Loucy (cell line): ENCODE measurements at regions not wholly inside any gene's neighbourhood (a gene's known extent, or its start where the extent isn't known, plus 50 kb on each side); places are given as distances from the start of the nearest gene placed in this dataset.

Experiments
- H2AFZ ChIP-seq: fragments of 200-600 bp; sonication (generic); 2 replicates; pipeline ENCODE4 v1.6.0; 2016; ENCODE audit warnings: antibody characterized with exemption, mild to moderate bottlenecking, low read length, moderate library complexity
- H3F3A ChIP-seq: fragments of 200-600 bp; 2 replicates; pipeline ENCODE4 v1.6.0; 2016; ENCODE audit warnings: antibody characterized with exemption, low read depth, mild to moderate bottlenecking
- H3K27me3 ChIP-seq: fragments of 200-600 bp; sonication (generic); 2 replicates; pipeline ENCODE4 v1.6.1; 2014; ENCODE audit warnings: low read length, mild to moderate bottlenecking; ENCODE audit not compliant: insufficient read depth, poor library complexity, severe bottlenecking
- H3K36me3 ChIP-seq: fragments of 200-600 bp; sonication (generic); 2 replicates; pipeline ENCODE4 v1.6.1; 2016; ENCODE audit warnings: low read length; ENCODE audit not compliant: insufficient read depth
- H3K4me1 ChIP-seq: fragments of 200-600 bp; sonication (generic); 2 replicates; pipeline ENCODE4 v1.5.1; 2014; ENCODE audit warnings: low read length, mild to moderate bottlenecking; ENCODE audit not compliant: insufficient read depth, poor library complexity, severe bottlenecking
- H3K4me2 ChIP-seq: fragments of 200-600 bp; sonication (generic); 2 replicates; pipeline ENCODE4 v1.6.0; 2014; ENCODE audit warnings: antibody characterized with exemption, low read length, low read depth, mild to moderate bottlenecking; ENCODE audit not compliant: poor library complexity, severe bottlenecking
- H3K4me3 ChIP-seq: fragments of 200-600 bp; sonication (generic); 2 replicates; pipeline ENCODE4 v1.5.1; 2014; ENCODE audit warnings: low read length, mild to moderate bottlenecking, mixed read lengths; ENCODE audit not compliant: poor library complexity, severe bottlenecking
- H3K79me2 ChIP-seq: fragments of 200-600 bp; sonication (generic); 2 replicates; pipeline ENCODE4 v1.6.1; 2014; ENCODE audit warnings: low read length; ENCODE audit not compliant: insufficient read depth
- H3K9ac ChIP-seq: fragments of 200-600 bp; sonication (generic); 2 replicates; pipeline ENCODE4 v1.6.0; 2014; ENCODE audit warnings: mild to moderate bottlenecking, low read depth, low read length, moderate library complexity; ENCODE audit not compliant: poor library complexity, severe bottlenecking
- H3K9me2 ChIP-seq: fragments of 200-600 bp; sonication (generic); replicated peaks from 2 replicates; pipeline ENCODE4 v1.6.1; 2016; ENCODE audit warnings: low read depth, low read length, mixed read lengths
- H3K9me3 ChIP-seq: fragments of 200-600 bp; sonication (generic); 2 replicates; pipeline ENCODE4 v1.6.1; 2014; ENCODE audit warnings: mild to moderate bottlenecking, antibody characterized with exemption, low read length, low read depth; ENCODE audit not compliant: insufficient read depth
- H4K20me1 ChIP-seq: fragments of 200-600 bp; sonication (generic); 2 replicates; pipeline ENCODE4 v1.6.0; 2014; ENCODE audit warnings: antibody characterized with exemption, low read length, mild to moderate bottlenecking; ENCODE audit not compliant: insufficient read depth, poor library complexity, severe bottlenecking
- EZH2phosphoT487 ChIP-seq: fragments of 200-600 bp; IDR thresholded peaks from 2 replicates; pipeline ENCODE4 v1.6.1; 2018; ENCODE audit warnings: antibody characterized with exemption, mild to moderate bottlenecking, moderate library complexity, borderline replicate concordance
- TF ChIP-seq, protein P1 (sequence below): fragments of 200-600 bp; sonication (generic); conservative IDR thresholded peaks from 2 replicates; pipeline ENCODE4 v1.5.1; 2014; ENCODE audit warnings: mild to moderate bottlenecking, antibody characterized with exemption, low read length

DNA sequence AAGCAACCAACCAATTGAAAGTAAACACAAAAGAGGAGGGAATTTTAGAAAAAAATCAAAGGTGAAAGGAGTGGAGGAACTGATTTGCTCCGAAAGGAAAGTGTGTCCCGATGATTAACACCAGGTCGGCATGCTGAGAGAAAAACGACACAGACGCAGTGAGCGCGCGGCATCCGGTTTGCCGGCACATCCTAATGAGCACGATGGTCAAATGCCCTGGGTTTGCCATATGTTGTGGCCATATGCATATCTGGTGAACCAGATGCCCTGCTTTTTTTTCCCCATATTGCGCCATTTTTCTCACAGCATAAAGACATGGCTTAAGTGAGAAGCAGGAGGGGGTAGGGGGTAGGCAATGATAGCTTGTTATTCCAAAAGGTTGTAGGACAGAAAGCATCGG is 626.7 kb downstream of the BCL11A start:
- no peaks in the 10 kb centered on the region for H3F3A ChIP-seq
- no peaks in the 10 kb centered on the region for H3K27me3 ChIP-seq
- H3K9ac ChIP-seq: no peak overlapping the region
- no peaks in the 10 kb centered on the region for H4K20me1 ChIP-seq
- H3K4me2 ChIP-seq: no peak overlapping the region
- no peak overlapping the region for H2AFZ ChIP-seq
- H3K9me3 ChIP-seq: no peaks in the 10 kb centered on the region
- H3K36me3 ChIP-seq: no peaks in the 10 kb centered on the region
- H3K4me1 ChIP-seq: no peaks in the 10 kb centered on the region
- H3K79me2 ChIP-seq: no peaks in the 10 kb centered on the region
- H3K9me2 ChIP-seq: no peaks in the 10 kb centered on the region
- H3K4me3 ChIP-seq: no peak overlapping the region
- TF ChIP-seq EZH2phosphoT487: no peak
- TF ChIP-seq, protein P1, sequence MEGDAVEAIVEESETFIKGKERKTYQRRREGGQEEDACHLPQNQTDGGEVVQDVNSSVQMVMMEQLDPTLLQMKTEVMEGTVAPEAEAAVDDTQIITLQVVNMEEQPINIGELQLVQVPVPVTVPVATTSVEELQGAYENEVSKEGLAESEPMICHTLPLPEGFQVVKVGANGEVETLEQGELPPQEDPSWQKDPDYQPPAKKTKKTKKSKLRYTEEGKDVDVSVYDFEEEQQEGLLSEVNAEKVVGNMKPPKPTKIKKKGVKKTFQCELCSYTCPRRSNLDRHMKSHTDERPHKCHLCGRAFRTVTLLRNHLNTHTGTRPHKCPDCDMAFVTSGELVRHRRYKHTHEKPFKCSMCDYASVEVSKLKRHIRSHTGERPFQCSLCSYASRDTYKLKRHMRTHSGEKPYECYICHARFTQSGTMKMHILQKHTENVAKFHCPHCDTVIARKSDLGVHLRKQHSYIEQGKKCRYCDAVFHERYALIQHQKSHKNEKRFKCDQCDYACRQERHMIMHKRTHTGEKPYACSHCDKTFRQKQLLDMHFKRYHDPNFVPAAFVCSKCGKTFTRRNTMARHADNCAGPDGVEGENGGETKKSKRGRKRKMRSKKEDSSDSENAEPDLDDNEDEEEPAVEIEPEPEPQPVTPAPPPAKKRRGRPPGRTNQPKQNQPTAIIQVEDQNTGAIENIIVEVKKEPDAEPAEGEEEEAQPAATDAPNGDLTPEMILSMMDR: no peak

DNA sequence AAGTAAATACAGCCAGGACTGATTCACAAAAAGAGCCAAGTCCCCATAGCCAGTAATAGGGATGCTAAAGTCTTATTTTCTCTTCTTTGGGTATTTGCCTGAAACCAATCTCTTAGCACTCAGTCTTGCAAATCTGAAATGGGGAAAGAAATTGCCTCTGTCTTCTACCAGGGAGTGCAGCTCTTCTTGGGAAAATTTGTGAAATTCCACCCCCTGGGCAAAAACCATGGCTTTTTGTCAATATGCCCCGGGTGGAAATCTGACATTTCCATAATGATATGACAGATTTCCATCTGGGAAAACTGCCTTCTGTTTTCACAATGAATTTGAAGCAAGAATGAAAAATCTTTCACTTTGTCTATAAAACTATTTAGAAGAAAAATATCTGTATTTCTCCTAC is 628.1 kb downstream of the BCL11A start:
- H3K9ac ChIP-seq: no peak overlapping the region
- H3K79me2 ChIP-seq: no peaks in the 10 kb centered on the region

DNA sequence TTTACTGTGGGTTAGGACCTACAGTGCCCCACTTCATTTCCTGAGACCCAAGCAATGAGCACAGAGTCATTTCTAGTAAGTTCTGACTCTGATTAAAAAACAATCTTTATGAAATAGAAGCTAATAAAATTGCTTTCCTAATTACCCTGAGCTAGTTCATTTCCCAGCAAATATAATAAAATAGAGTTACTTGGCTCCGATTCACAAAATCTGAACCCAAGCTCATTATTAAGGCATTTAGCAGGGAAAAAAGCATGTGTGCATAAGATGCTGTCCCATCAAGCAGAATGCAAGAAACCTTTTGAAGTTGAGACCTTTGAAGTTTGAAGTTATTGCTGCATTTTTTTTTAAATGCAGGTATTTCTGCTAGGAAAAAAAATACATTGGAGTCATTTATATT is 629.1 kb downstream of the BCL11A start:
- Histone ChIP-seq H3K9ac (no peak overlapping the region), H3K27me3 (no peaks in the 10 kb centered on the region), H3F3A (no peaks in the 10 kb centered on the region), H4K20me1 (no peaks in the 10 kb centered on the region), H3K9me2 (no peaks in the 10 kb centered on the region), H3K4me2 (no peak overlapping the region), H3K4me3 (no peak overlapping the region), H3K9me3 (no peaks in the 10 kb centered on the region), H3K36me3 (no peaks in the 10 kb centered on the region), H2AFZ (no peak overlapping the region), H3K79me2 (no peaks in the 10 kb centered on the region), H3K4me1 (peaks cover 16% of the 10 kb centered on the region)
- no peak for TF ChIP-seq EZH2phosphoT487
- TF ChIP-seq, protein P1: no peak

More for the DNA sequence above, 628.1 kb downstream of the BCL11A start:
- Histone ChIP-seq H3K27me3 (no peaks in the 10 kb centered on the region), H3K4me3 (no peak overlapping the region), H3K9me2 (no peaks in the 10 kb centered on the region), H4K20me1 (no peaks in the 10 kb centered on the region), H3K36me3 (no peaks in the 10 kb centered on the region), H3F3A (no peaks in the 10 kb centered on the region), H3K9me3 (no peaks in the 10 kb centered on the region), H3K4me2 (no peak overlapping the region), H3K4me1 (peaks cover 10% of the 10 kb centered on the region), H2AFZ (no peak overlapping the region)
- TF ChIP-seq EZH2phosphoT487: no peak
- TF ChIP-seq, protein P1: no peak
